H1 (cell line): ENCODE measurements at regions not wholly inside any gene's neighbourhood (a gene's known extent, or its start where the extent isn't known, plus 50 kb on each side); places are given as distances from the start of the nearest gene placed in this dataset.

Experiments
- POU5F1 ChIP-seq: IDR thresholded peaks from 2 replicates; pipeline ENCODE4 v1.6.1; 2011; ENCODE audit warnings: low read depth, mild to moderate bottlenecking, low read length, moderate library complexity
- RAD21 ChIP-seq, 2 experiments: IDR thresholded peaks in 1 of 2; conservative IDR thresholded peaks in 1 of 2; 2 replicates each; pipeline ENCODE4 v1.6.1; 2011; ENCODE audit warnings: low read depth in 2 of 2, low read length in 2 of 2, improper control_type of control experiment in 1 of 2, inconsistent platforms in 1 of 2, mild to moderate bottlenecking in 1 of 2, moderate library complexity in 1 of 2
- RXRA ChIP-seq: IDR thresholded peaks from 2 replicates; pipeline ENCODE4 v1.6.1; 2011; ENCODE audit warnings: low read depth, mild to moderate bottlenecking, low read length, moderate library complexity; ENCODE audit not compliant: insufficient read depth
- SP1 ChIP-seq: IDR thresholded peaks from 2 replicates; pipeline ENCODE4 v1.6.1; 2011; ENCODE audit warnings: low read depth, low read length
- TBP ChIP-seq: IDR thresholded peaks from 2 replicates; pipeline ENCODE4 v1.6.1; 2011; ENCODE audit warnings: low read depth, low read length, improper control_type of control experiment
- TF ChIP-seq, protein P1 (sequence below): IDR thresholded peaks from 2 replicates; pipeline ENCODE4 v1.6.1; 2011; ENCODE audit warnings: low read depth, mild to moderate bottlenecking, low read length; ENCODE audit not compliant: insufficient read depth
- TF ChIP-seq, protein P2 (sequence below): IDR thresholded peaks from 2 replicates; pipeline ENCODE4 v1.6.1; 2012; ENCODE audit warnings: low read length, inconsistent platforms

DNA sequence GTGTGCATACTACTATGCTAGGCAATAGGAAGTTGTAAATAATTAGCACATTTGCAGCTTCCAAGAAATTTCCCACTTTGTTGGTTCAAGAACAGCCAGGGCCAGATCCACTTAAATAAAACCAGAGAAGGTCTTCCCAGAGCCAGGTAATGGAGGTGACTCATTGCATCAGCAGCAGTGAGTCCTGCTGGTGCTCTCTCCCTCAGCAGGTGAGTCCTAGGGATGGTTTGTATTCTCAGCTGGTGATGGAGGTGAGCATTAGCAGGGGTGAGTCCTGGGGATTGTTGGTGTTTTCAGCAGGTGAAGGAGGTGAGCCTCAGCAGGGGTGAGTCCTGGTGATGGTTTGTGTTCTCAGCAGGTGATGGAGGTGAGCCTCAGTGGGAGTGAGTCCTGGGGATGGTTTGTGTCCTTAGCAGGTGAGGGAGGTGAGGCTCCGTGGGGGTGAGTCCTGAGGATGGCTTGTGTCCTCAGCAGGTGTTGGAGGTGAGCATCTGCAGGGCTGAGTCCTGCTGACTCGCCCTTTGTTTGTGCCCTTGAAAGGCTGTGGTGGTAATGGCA, 232.8 kb upstream of the EXOC2 start (continued):
- no peak for TF ChIP-seq RAD21 (IDR thresholded peaks at IDR 0.05 in 1 of 2, conservative IDR thresholded peaks at IDR 0.05 in 1 of 2; ENCODE audit: low read depth in 2 of 2, low read length in 2 of 2)
- TF ChIP-seq, protein P1, sequence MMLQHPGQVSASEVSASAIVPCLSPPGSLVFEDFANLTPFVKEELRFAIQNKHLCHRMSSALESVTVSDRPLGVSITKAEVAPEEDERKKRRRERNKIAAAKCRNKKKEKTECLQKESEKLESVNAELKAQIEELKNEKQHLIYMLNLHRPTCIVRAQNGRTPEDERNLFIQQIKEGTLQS, result no peak
- TF ChIP-seq, protein P2, sequence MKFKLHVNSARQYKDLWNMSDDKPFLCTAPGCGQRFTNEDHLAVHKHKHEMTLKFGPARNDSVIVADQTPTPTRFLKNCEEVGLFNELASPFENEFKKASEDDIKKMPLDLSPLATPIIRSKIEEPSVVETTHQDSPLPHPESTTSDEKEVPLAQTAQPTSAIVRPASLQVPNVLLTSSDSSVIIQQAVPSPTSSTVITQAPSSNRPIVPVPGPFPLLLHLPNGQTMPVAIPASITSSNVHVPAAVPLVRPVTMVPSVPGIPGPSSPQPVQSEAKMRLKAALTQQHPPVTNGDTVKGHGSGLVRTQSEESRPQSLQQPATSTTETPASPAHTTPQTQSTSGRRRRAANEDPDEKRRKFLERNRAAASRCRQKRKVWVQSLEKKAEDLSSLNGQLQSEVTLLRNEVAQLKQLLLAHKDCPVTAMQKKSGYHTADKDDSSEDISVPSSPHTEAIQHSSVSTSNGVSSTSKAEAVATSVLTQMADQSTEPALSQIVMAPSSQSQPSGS, result no peak
- no peak for TF ChIP-seq RXRA
- no peak for TF ChIP-seq TBP
- TF ChIP-seq POU5F1, result no peak
- TF ChIP-seq SP1, result no peak
